NOMO-1 treated with dmso at 0.1 percent for 144 hours (cell line): ENCODE measurements at regions not wholly inside any gene's neighbourhood (a gene's known extent, or its start where the extent isn't known, plus 50 kb on each side); places are given as distances from the start of the nearest gene placed in this dataset.

ENCODE experiments used
- DNase-seq: peaks from one replicate; lab custom pipeline; 2025; ENCODE audit not compliant: unreplicated experiment; lab: John Stamatoyannopoulos, UW

- DNase-seq, result no peak
Observed at GRCh38 chr9:89829346-89829745, 224.5 kb downstream of the GADD45G start.

GRCh38 chr9:89835666-89836065 lies 230.9 kb downstream of the GADD45G start:
- DNase-seq, result no peak

- DNase-seq, result no peak
Observed at GRCh38 chr9:89837162-89837933, 232.5 kb downstream of the GADD45G start.

GRCh38 chr9:89837934-89838310 lies 233.1 kb downstream of the GADD45G start:
- no peak for DNase-seq

- DNase-seq, result no peak
Observed at GRCh38 chr9:89838621-89839020, 233.8 kb downstream of the GADD45G start.

GRCh38 chr9:89839449-89839848 lies 234.6 kb downstream of the GADD45G start:
- DNase-seq, result no peak

- no peak for DNase-seq
Observed at GRCh38 chr9:89839952-89840351, 235.1 kb downstream of the GADD45G start.

GRCh38 chr9:89841456-89841855 lies 236.6 kb downstream of the GADD45G start:
- no peak for DNase-seq

- DNase-seq, result no peak
Observed at GRCh38 chr9:89842267-89842768, 237.5 kb downstream of the GADD45G start.

- DNase-seq, result no peak
Observed at GRCh38 chr9:89843074-89843473, 238.3 kb downstream of the GADD45G start.

- DNase-seq, result no peak
Observed at GRCh38 chr9:89843591-89843990, 238.8 kb downstream of the GADD45G start.

GRCh38 chr9:89844075-89844474 lies 239.3 kb downstream of the GADD45G start:
- DNase-seq, result no peak

- DNase-seq, result no peak
Observed at GRCh38 chr9:89844535-89844934, 239.7 kb downstream of the GADD45G start.

- no peak for DNase-seq
Observed at GRCh38 chr9:89845321-89845720, 240.5 kb downstream of the GADD45G start.

- DNase-seq, result no peak
Observed at GRCh38 chr9:89845862-89846261, 241.1 kb downstream of the GADD45G start.

GRCh38 chr9:89848060-89849040 lies 243.5 kb downstream of the GADD45G start:
- DNase-seq, result no peak

GRCh38 chr9:89849096-89849495 lies 244.3 kb downstream of the GADD45G start:
- no peak for DNase-seq

GRCh38 chr9:89850153-89850552 lies 245.3 kb downstream of the GADD45G start:
- DNase-seq, result no peak

GRCh38 chr9:89850631-89851325 lies 246.0 kb downstream of the GADD45G start:
- DNase-seq, result no peak

GRCh38 chr9:89853161-89853560 lies 248.3 kb downstream of the GADD45G start:
- DNase-seq, result no peak

GRCh38 chr9:89853931-89854330 lies 249.1 kb downstream of the GADD45G start:
- DNase-seq, result no peak
